Thyroid gland (tissue), 4 donors: ENCODE measurements at regions not wholly inside any gene's neighbourhood (a gene's known extent, or its start where the extent isn't known, plus 50 kb on each side); places are given as distances from the start of the nearest gene placed in this dataset.

Source experiments
- POLR2A ChIP-seq, 2 donors: fragments of 450-650 bp; IDR thresholded peaks; one replicate each; pipeline ENCODE4 v1.6.1; 2017; ENCODE audit warnings: antibody characterized with exemption in 2 of 2, mild to moderate bottlenecking in 2 of 2, moderate library complexity in 1 of 2
- TF ChIP-seq, protein P1 (sequence below), 6 experiments: fragments of 200-600 bp in 3 of 6; fragments of 450-650 bp in 3 of 6; sonication (generic) in 3 of 6; IDR thresholded peaks; one replicate each; pipeline ENCODE4 v1.5.1; 2016 to 2019; ENCODE audit warnings: antibody characterized with exemption in 6 of 6, mild to moderate bottlenecking in 2 of 6, inconsistent platforms in 1 of 6, moderate library complexity in 1 of 6

DNA sequence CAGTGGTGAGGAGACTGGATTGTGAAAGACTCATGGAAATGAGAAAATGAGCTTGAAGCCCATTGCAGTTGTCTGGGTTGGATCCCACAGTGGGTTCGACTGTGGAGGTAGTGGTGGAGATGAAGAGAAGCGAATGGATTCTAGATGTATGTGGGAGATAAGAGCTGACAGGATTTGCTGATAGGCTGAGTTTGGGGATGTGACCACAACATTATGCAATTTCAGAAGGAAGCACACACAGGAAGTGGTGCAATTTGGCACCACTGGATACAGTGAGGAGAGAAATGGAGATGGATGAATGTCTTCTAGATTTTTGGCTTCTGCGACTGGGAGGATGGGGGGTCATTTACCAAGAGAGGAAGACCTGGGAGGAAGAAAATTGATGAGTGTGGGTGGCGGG lies 64.4 kb upstream of the MAFB start:
- no peak for TF ChIP-seq POLR2A (IDR thresholded peaks at IDR 0.05)
- TF ChIP-seq, protein P1, sequence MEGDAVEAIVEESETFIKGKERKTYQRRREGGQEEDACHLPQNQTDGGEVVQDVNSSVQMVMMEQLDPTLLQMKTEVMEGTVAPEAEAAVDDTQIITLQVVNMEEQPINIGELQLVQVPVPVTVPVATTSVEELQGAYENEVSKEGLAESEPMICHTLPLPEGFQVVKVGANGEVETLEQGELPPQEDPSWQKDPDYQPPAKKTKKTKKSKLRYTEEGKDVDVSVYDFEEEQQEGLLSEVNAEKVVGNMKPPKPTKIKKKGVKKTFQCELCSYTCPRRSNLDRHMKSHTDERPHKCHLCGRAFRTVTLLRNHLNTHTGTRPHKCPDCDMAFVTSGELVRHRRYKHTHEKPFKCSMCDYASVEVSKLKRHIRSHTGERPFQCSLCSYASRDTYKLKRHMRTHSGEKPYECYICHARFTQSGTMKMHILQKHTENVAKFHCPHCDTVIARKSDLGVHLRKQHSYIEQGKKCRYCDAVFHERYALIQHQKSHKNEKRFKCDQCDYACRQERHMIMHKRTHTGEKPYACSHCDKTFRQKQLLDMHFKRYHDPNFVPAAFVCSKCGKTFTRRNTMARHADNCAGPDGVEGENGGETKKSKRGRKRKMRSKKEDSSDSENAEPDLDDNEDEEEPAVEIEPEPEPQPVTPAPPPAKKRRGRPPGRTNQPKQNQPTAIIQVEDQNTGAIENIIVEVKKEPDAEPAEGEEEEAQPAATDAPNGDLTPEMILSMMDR (IDR thresholded peaks at IDR 0.05): no peak
